Spleen (tissue), 11 donors: ENCODE measurements at regions not wholly inside any gene's neighbourhood (a gene's known extent, or its start where the extent isn't known, plus 50 kb on each side); places are given as distances from the start of the nearest gene placed in this dataset.

Experiments
- DNase-seq: peaks from one replicate; pipeline ENCODE4 v3.0.0-alpha.2; 2020
- H3K27ac ChIP-seq, 8 donors: fragments of 200-600 bp; sonication (generic) in 7 of 8; 1 replicate in 4 of 8; 2 replicates in 4 of 8; pipeline versions ENCODE4 v1.5.0 to v1.8.0; 2016 to 2021; ENCODE audit warnings: inconsistent platforms in 4 of 8, mild to moderate bottlenecking in 4 of 8, moderate library complexity in 1 of 8
- H3K27me3 ChIP-seq, 7 donors: fragments of 200-600 bp; sonication (generic) in 6 of 7; replicated peaks in 1 of 7; 1 replicate in 4 of 7; 2 replicates in 3 of 7; pipeline versions ENCODE4 v1.5.0 to v1.8.0; 2016 to 2021; ENCODE audit warnings: inconsistent platforms in 3 of 7, mild to moderate bottlenecking in 1 of 7
- H3K36me3 ChIP-seq, 6 donors: fragments of 200-600 bp; sonication (generic) in 5 of 6; 1 replicate in 4 of 6; 2 replicates in 2 of 6; pipeline versions ENCODE4 v1.5.0 to v1.8.0; 2016 to 2021; ENCODE audit warnings: inconsistent platforms in 2 of 6
- H3K4me1 ChIP-seq, 6 donors: fragments of 200-600 bp; sonication (generic) in 5 of 6; 1 replicate in 3 of 6; 2 replicates in 3 of 6; pipeline versions ENCODE4 v1.5.0 to v1.8.0; 2016 to 2021; ENCODE audit warnings: inconsistent platforms in 3 of 6
- H3K4me3 ChIP-seq, 8 donors: fragments of 200-600 bp; sonication (generic) in 7 of 8; 1 replicate in 4 of 8; 2 replicates in 4 of 8; pipeline versions ENCODE4 v1.5.0 to v1.8.0; 2016 to 2021; ENCODE audit warnings: inconsistent platforms in 4 of 8, mild to moderate bottlenecking in 4 of 8, moderate library complexity in 2 of 8
- H3K9me3 ChIP-seq, 8 donors: fragments of 200-600 bp; sonication (generic) in 7 of 8; 1 replicate in 4 of 8; 2 replicates in 4 of 8; pipeline versions ENCODE4 v1.5.0 to v1.8.0; 2016 to 2021; ENCODE audit warnings: inconsistent platforms in 4 of 8
- POLR2A ChIP-seq, 3 donors: fragments of 450-650 bp; IDR thresholded peaks; one replicate each; pipeline ENCODE4 v1.5.1; 2017; ENCODE audit warnings: antibody characterized with exemption in 3 of 3, mild to moderate bottlenecking in 1 of 3
- POLR2AphosphoS5 ChIP-seq, 3 donors: sonication (generic); formaldehyde crosslinking; IDR thresholded peaks; one replicate each; pipeline ENCODE4 v1.5.1; 2017; ENCODE audit warnings: antibody characterized with exemption in 3 of 3
- WGBS, 5 donors: extraction: QIAGEN DNeasy Blood & Tissue Kit in 3 of 5; methylation state at CpG; one replicate each; pipeline versions ENCODE4 v1.1.5 to v1.1.7; 2013 to 2018; 5-methylcytosine and 5-hydroxymethylcytosine counted together
- intact Hi-C: fragments of 100-400 bp; cut with DNase I; formaldehyde crosslinking; loops from one replicate; pipeline ENCODE4 v1.15.0; 2023; ENCODE audit warnings: low total_unique reads
- TF ChIP-seq, protein P1 (sequence below), 11 experiments: fragments of 200-600 bp in 7 of 11; fragments of 450-650 bp in 4 of 11; sonication (generic) in 4 of 11; IDR thresholded peaks in 8 of 11; conservative IDR thresholded peaks in 3 of 11; 1 replicate in 7 of 11; 2 replicates in 4 of 11; pipeline versions ENCODE4 v1.4.0 to v1.8.0; 2016 to 2021; ENCODE audit warnings: antibody characterized with exemption in 11 of 11, inconsistent platforms in 4 of 11, mild to moderate bottlenecking in 1 of 11
- donor health status: healthy with polysubstance abuse.
- donor health status: DM: no; HTN: no; CAD: no; lungs with moderate emphysema.
- donor health status: DM: no; HTN: no; CAD: no.
- donor health status: Bipolar disorder and iron deficiency.
- donor health status: healthy.
- donor health status: DM: no; HTN: no; CAD: no.
- donor health status: DM: yes; HTN: yes; CAD: no.

GRCh38 chr2:176388861-176389260 lies 119.6 kb downstream of the MTX2 start:
- Histone ChIP-seq H3K27ac (no peak overlapping the region), H3K27me3 (no peaks in the 10 kb centered on the region), H3K9me3 (no peaks in the 10 kb centered on the region), H3K36me3 (no peaks in the 10 kb centered on the region), H3K4me1 (no peaks in the 10 kb centered on the region), H3K4me3 (no peak overlapping the region)
- DNase-seq, result no peak
- intact Hi-C loops, result no loop called here
- TF ChIP-seq, protein P1, sequence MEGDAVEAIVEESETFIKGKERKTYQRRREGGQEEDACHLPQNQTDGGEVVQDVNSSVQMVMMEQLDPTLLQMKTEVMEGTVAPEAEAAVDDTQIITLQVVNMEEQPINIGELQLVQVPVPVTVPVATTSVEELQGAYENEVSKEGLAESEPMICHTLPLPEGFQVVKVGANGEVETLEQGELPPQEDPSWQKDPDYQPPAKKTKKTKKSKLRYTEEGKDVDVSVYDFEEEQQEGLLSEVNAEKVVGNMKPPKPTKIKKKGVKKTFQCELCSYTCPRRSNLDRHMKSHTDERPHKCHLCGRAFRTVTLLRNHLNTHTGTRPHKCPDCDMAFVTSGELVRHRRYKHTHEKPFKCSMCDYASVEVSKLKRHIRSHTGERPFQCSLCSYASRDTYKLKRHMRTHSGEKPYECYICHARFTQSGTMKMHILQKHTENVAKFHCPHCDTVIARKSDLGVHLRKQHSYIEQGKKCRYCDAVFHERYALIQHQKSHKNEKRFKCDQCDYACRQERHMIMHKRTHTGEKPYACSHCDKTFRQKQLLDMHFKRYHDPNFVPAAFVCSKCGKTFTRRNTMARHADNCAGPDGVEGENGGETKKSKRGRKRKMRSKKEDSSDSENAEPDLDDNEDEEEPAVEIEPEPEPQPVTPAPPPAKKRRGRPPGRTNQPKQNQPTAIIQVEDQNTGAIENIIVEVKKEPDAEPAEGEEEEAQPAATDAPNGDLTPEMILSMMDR (IDR thresholded peaks at IDR 0.05 in 8 of 11, conservative IDR thresholded peaks at IDR 0.05 in 3 of 11), result no peak
- no peak for TF ChIP-seq POLR2AphosphoS5 (IDR thresholded peaks at IDR 0.05)
- TF ChIP-seq POLR2A (IDR thresholded peaks at IDR 0.05), result no peak
- WGBS, 5 donors, result 90 to 97% (median 93%) methylated on average over 3 of the region's 3 CpGs

- Histone ChIP-seq H3K4me1 (no peaks in the 10 kb centered on the region), H3K27me3 (no peaks in the 10 kb centered on the region), H3K9me3 (no peaks in the 10 kb centered on the region), H3K4me3 (no peak overlapping the region), H3K36me3 (no peaks in the 10 kb centered on the region), H3K27ac (no peak overlapping the region)
- TF ChIP-seq POLR2A (IDR thresholded peaks at IDR 0.05) (no peak), POLR2AphosphoS5 (IDR thresholded peaks at IDR 0.05) (no peak)
- TF ChIP-seq, protein P1 (IDR thresholded peaks at IDR 0.05 in 8 of 11, conservative IDR thresholded peaks at IDR 0.05 in 3 of 11), result no peak
- 60 to 85% (median 73%) methylated on average over 5 of the region's 5 CpGs for WGBS, 5 donors
- intact Hi-C loops, result no loop called here
- no peak for DNase-seq
These were observed 121.3 kb downstream of the MTX2 start for GRCh38 chr2:176390276-176391147.

- Histone ChIP-seq H3K27me3 (no peaks in the 10 kb centered on the region), H3K4me3 (no peak overlapping the region), H3K9me3 (no peaks in the 10 kb centered on the region), H3K4me1 (no peaks in the 10 kb centered on the region), H3K36me3 (no peaks in the 10 kb centered on the region), H3K27ac (no peak overlapping the region)
- 86 to 95% (median 93%) methylated on average over 1 of the region's 1 CpG for WGBS, 5 donors
- intact Hi-C loops, result no loop called here
- no peak for TF ChIP-seq POLR2A (IDR thresholded peaks at IDR 0.05)
- TF ChIP-seq POLR2AphosphoS5 (IDR thresholded peaks at IDR 0.05), result no peak
- TF ChIP-seq, protein P1 (IDR thresholded peaks at IDR 0.05 in 8 of 11, conservative IDR thresholded peaks at IDR 0.05 in 3 of 11), result no peak
- DNase-seq, result no peak
These were observed 121.8 kb downstream of the MTX2 start for GRCh38 chr2:176391148-176391419.

DNA sequence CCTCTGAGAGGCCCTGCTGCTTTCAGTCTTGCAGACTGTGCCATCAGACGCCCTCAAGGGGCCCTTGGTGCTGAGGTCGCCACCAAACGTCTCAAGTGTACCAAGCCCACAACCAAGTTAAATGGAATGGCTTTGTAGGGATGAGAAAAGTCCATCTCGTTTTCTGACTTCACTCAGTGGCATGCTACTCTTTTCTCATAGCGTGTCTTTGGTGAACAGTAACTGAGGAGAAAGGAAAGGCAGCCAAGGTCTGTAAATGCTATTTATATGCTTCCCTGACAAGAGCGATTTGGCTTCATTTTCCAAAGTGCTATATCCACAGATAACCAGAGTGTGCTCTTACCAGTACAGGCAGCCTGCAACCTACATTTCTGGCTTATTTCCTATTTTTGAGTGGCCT lies 123.0 kb downstream of the MTX2 start:
- H3K4me3 ChIP-seq, result no peak overlapping the region
- intact Hi-C loops, result no loop called here
- no peaks in the 10 kb centered on the region for H3K36me3 ChIP-seq
- no peak for TF ChIP-seq POLR2AphosphoS5 (IDR thresholded peaks at IDR 0.05)
- TF ChIP-seq, protein P1 (IDR thresholded peaks at IDR 0.05 in 8 of 11, conservative IDR thresholded peaks at IDR 0.05 in 3 of 11), result no peak
- DNase-seq, result no peak
- 63 to 83% (median 79%) methylated on average over 6 of the region's 6 CpGs for WGBS, 5 donors
- no peaks in the 10 kb centered on the region for H3K4me1 ChIP-seq
- no peaks in the 10 kb centered on the region for H3K9me3 ChIP-seq
- no peaks in the 10 kb centered on the region for H3K27me3 ChIP-seq
- H3K27ac ChIP-seq, result no peak overlapping the region
